ENCODE measurements at regions not wholly inside any gene's neighbourhood (a gene's known extent, or its start where the extent isn't known, plus 50 kb on each side); places are given as distances from the start of the nearest gene placed in this dataset.

DNA sequence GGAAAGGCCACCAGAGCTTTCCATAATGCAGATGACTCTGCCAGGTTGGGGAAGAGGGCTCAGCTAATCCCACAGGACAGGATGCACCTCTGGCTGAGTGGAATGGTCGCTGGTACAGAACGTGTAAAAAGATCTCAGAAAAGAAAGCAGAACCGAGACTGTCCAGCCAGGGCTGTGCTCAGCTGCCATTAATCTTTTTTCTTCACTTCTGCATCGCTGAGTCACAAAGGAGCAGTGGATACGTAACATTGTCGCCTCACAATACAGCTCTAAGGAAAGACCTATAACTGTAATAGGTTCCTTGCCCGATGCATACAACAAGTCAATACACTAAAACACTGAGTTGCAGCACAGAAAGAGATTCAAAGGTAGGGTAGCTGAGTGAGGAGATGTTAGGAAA, 354.2 kb downstream of the EN1 start:
- Histone ChIP-seq H3K4me3 (ENCODE audit: low read depth, low read length, poor library complexity, severe bottlenecking) (no peak overlapping the region), H3K9ac (ENCODE audit: low read length) (no peak overlapping the region), H3F3A (ENCODE audit: insufficient read depth, low read length) (no peaks in the 10 kb centered on the region), H4K20me1 (ENCODE audit: insufficient read depth, low read length) (no peaks in the 10 kb centered on the region), H3K79me2 (ENCODE audit: insufficient read depth, low read length) (no peaks in the 10 kb centered on the region), H3K4me1 (ENCODE audit: insufficient read depth, low read length, severe bottlenecking) (no peaks in the 10 kb centered on the region), H3K36me3 (ENCODE audit: insufficient read depth, low read length) (no peaks in the 10 kb centered on the region), H3K27ac (ENCODE audit: low read depth, low read length, poor library complexity, severe bottlenecking) (no peak overlapping the region), H3K9me3 (ENCODE audit: low read length) (no peaks in the 10 kb centered on the region), H2AFZ (ENCODE audit: low read length) (no peak overlapping the region), H3K9me2 (ENCODE audit: low read depth, low read length) (no peaks in the 10 kb centered on the region), H3K4me2 (ENCODE audit: low read length) (no peak overlapping the region), H3K27me3 (ENCODE audit: insufficient read depth, low read length) (peaks cover 10% of the 10 kb centered on the region; the same call in 1 of the 2 replicates)
- no peak for TF ChIP-seq EZH2 (IDR thresholded peaks at IDR 0.05; ENCODE audit: borderline replicate concordance, low read length)
- TF ChIP-seq, protein P1, sequence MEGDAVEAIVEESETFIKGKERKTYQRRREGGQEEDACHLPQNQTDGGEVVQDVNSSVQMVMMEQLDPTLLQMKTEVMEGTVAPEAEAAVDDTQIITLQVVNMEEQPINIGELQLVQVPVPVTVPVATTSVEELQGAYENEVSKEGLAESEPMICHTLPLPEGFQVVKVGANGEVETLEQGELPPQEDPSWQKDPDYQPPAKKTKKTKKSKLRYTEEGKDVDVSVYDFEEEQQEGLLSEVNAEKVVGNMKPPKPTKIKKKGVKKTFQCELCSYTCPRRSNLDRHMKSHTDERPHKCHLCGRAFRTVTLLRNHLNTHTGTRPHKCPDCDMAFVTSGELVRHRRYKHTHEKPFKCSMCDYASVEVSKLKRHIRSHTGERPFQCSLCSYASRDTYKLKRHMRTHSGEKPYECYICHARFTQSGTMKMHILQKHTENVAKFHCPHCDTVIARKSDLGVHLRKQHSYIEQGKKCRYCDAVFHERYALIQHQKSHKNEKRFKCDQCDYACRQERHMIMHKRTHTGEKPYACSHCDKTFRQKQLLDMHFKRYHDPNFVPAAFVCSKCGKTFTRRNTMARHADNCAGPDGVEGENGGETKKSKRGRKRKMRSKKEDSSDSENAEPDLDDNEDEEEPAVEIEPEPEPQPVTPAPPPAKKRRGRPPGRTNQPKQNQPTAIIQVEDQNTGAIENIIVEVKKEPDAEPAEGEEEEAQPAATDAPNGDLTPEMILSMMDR (IDR thresholded peaks at IDR 0.05; ENCODE audit: low read length), result no peak

DNA sequence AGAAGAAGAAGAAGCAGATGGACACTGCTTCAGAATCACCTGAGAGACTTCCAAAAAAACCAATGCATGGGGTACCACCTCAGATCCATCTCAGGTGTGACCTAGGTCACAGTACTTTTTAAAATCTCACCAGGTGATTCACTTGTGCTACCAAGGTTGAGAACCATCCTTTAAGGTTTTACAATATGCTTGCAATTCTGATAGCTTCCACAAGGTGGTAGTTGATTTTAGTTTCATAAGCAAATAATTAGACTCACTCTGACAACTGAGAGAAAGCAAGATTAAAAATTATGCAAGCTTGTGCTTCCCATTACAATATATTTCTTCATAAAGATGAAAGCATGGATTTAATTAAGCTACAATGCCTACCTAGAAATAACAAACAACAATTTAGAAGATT, 355.1 kb downstream of the EN1 start:
- no peak for TF ChIP-seq EZH2 (IDR thresholded peaks at IDR 0.05; ENCODE audit: borderline replicate concordance, low read length)
- TF ChIP-seq, protein P1 (IDR thresholded peaks at IDR 0.05; ENCODE audit: low read length), result peak; percentile 27; the same call in 1 of the 2 replicates
- no peak overlapping the region for H3K4me3 ChIP-seq (ENCODE audit: low read depth, low read length, poor library complexity, severe bottlenecking)

GRCh38 chr2:118490330-118490729, 357.1 kb downstream of the EN1 start:
- Histone ChIP-seq H3K9ac (ENCODE audit: low read length) (no peak overlapping the region), H3K36me3 (ENCODE audit: insufficient read depth, low read length) (no peaks in the 10 kb centered on the region), H3K9me3 (ENCODE audit: low read length) (no peaks in the 10 kb centered on the region), H3F3A (ENCODE audit: insufficient read depth, low read length) (no peaks in the 10 kb centered on the region), H3K27ac (ENCODE audit: low read depth, low read length, poor library complexity, severe bottlenecking) (no peak overlapping the region), H3K9me2 (ENCODE audit: low read depth, low read length) (no peaks in the 10 kb centered on the region), H3K4me3 (ENCODE audit: low read depth, low read length, poor library complexity, severe bottlenecking) (no peak overlapping the region), H2AFZ (ENCODE audit: low read length) (no peak overlapping the region), H4K20me1 (ENCODE audit: insufficient read depth, low read length) (no peaks in the 10 kb centered on the region), H3K27me3 (ENCODE audit: insufficient read depth, low read length) (0 out of 2 replicates have a peak, but pooled peaks cover 4% of the 10 kb centered on the region), H3K79me2 (ENCODE audit: insufficient read depth, low read length) (no peaks in the 10 kb centered on the region), H3K4me2 (ENCODE audit: low read length) (no peak overlapping the region), H3K4me1 (ENCODE audit: insufficient read depth, low read length, severe bottlenecking) (no peaks in the 10 kb centered on the region)
- TF ChIP-seq, protein P1 (IDR thresholded peaks at IDR 0.05; ENCODE audit: low read length), result no peak
- TF ChIP-seq EZH2 (IDR thresholded peaks at IDR 0.05; ENCODE audit: borderline replicate concordance, low read length), result no peak

More for the DNA sequence above, 355.1 kb downstream of the EN1 start:
- H3K36me3 ChIP-seq (ENCODE audit: insufficient read depth, low read length), result no peaks in the 10 kb centered on the region
- no peaks in the 10 kb centered on the region for H4K20me1 ChIP-seq (ENCODE audit: insufficient read depth, low read length)
- no peaks in the 10 kb centered on the region for H3K79me2 ChIP-seq (ENCODE audit: insufficient read depth, low read length)
- H2AFZ ChIP-seq (ENCODE audit: low read length), result no peak overlapping the region
- no peaks in the 10 kb centered on the region for H3F3A ChIP-seq (ENCODE audit: insufficient read depth, low read length)
- no peaks in the 10 kb centered on the region for H3K4me1 ChIP-seq (ENCODE audit: insufficient read depth, low read length, severe bottlenecking)
- no peak overlapping the region for H3K27ac ChIP-seq (ENCODE audit: low read depth, low read length, poor library complexity, severe bottlenecking)
- H3K9ac ChIP-seq (ENCODE audit: low read length), result no peak overlapping the region
- H3K9me3 ChIP-seq (ENCODE audit: low read length), result no peaks in the 10 kb centered on the region
- H3K27me3 ChIP-seq (ENCODE audit: insufficient read depth, low read length), result peaks cover 6% of the 10 kb centered on the region; the same call in 1 of the 2 replicates
- H3K4me2 ChIP-seq (ENCODE audit: low read length), result no peak overlapping the region
- H3K9me2 ChIP-seq (ENCODE audit: low read depth, low read length), result no peaks in the 10 kb centered on the region
